Esophagus muscularis mucosa (tissue), 4 donors: ENCODE measurements at regions not wholly inside any gene's neighbourhood (a gene's known extent, or its start where the extent isn't known, plus 50 kb on each side); places are given as distances from the start of the nearest gene placed in this dataset.

Source experiments
- CTCF ChIP-seq, 3 experiments: fragments of 200-600 bp in 2 of 3; fragments of 450-650 bp in 1 of 3; sonication (generic) in 2 of 3; IDR thresholded peaks; one replicate each; pipeline ENCODE4 v1.5.1; 2017 to 2019; ENCODE audit warnings: antibody characterized with exemption in 3 of 3, mild to moderate bottlenecking in 2 of 3, moderate library complexity in 1 of 3
- EP300 ChIP-seq: sonication (generic); formaldehyde crosslinking; IDR thresholded peaks from one replicate; pipeline ENCODE4 v1.6.1; 2017; ENCODE audit warnings: antibody characterized with exemption
- POLR2A ChIP-seq: fragments of 450-650 bp; IDR thresholded peaks from one replicate; pipeline ENCODE4 v1.6.1; 2017; ENCODE audit warnings: antibody characterized with exemption, moderate library complexity, mild to moderate bottlenecking, low read depth

GRCh38 chr2:62338111-62338510, 142.2 kb downstream of the B3GNT2 start:
- TF ChIP-seq CTCF (IDR thresholded peaks at IDR 0.05) (no peak), EP300 (no peak), POLR2A (no peak)
